Osteocyte (in vitro differentiated cells): ENCODE measurements at regions not wholly inside any gene's neighbourhood (a gene's known extent, or its start where the extent isn't known, plus 50 kb on each side); places are given as distances from the start of the nearest gene placed in this dataset.

ENCODE experiments used
- DNase-seq: peaks from one replicate; pipeline ENCODE4 v3.0.0; 2021; ENCODE audit warnings: mixed read lengths; ENCODE audit not compliant: unreplicated experiment; ENCODE audit errors: extremely low spot score
- H3K27ac Mint-ChIP-seq: one replicate; pipeline ENCODE4 v1.8.0; 2021; ENCODE audit warnings: mild to moderate bottlenecking, mixed read lengths; ENCODE audit not compliant: unreplicated experiment
- H3K27me3 Mint-ChIP-seq: one replicate; pipeline ENCODE4 v1.8.0; 2021; ENCODE audit warnings: mixed read lengths; ENCODE audit not compliant: unreplicated experiment
- H3K36me3 Mint-ChIP-seq: one replicate; pipeline ENCODE4 v1.8.0; 2021; ENCODE audit warnings: mixed read lengths; ENCODE audit not compliant: unreplicated experiment
- H3K4me1 Mint-ChIP-seq: one replicate; pipeline ENCODE4 v1.8.0; 2021; ENCODE audit warnings: mixed read lengths; ENCODE audit not compliant: unreplicated experiment
- H3K4me3 Mint-ChIP-seq: one replicate; pipeline ENCODE4 v1.8.0; 2021; ENCODE audit warnings: mild to moderate bottlenecking, moderate library complexity, mixed read lengths; ENCODE audit not compliant: unreplicated experiment
- H3K9me3 Mint-ChIP-seq: one replicate; pipeline ENCODE4 v1.8.0; 2021; ENCODE audit warnings: mixed read lengths; ENCODE audit not compliant: unreplicated experiment
- TF ChIP-seq, protein P1 (sequence below): fragments of 200-600 bp; sonication (generic); IDR thresholded peaks from 2 replicates; pipeline ENCODE4 v1.5.0; 2021; ENCODE audit warnings: antibody characterized with exemption, mild to moderate bottlenecking, moderate library complexity

DNA sequence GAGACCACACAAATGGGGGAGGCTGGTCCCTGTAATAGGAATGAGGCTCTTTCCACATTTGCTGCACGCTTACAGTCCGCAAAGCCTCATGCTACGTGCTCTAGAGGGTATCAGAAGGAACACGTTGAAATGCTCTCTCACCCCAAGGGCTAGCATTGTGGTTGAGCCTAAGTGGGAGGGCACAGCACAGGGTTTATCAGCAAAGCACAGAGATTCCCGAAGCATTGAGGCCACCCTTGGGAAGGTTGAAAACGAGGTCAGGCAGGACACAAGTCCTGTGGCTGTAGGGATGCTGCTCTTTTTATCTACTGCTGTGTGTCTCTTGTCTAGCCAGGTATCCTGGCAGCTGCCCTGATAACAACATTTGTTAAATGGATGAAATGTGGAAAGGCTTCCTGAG, 378.3 kb downstream of the EN1 start:
- no peak overlapping the region for H3K27ac Mint-ChIP-seq
- H3K9me3 Mint-ChIP-seq, result no peaks in the 10 kb centered on the region
- TF ChIP-seq, protein P1, sequence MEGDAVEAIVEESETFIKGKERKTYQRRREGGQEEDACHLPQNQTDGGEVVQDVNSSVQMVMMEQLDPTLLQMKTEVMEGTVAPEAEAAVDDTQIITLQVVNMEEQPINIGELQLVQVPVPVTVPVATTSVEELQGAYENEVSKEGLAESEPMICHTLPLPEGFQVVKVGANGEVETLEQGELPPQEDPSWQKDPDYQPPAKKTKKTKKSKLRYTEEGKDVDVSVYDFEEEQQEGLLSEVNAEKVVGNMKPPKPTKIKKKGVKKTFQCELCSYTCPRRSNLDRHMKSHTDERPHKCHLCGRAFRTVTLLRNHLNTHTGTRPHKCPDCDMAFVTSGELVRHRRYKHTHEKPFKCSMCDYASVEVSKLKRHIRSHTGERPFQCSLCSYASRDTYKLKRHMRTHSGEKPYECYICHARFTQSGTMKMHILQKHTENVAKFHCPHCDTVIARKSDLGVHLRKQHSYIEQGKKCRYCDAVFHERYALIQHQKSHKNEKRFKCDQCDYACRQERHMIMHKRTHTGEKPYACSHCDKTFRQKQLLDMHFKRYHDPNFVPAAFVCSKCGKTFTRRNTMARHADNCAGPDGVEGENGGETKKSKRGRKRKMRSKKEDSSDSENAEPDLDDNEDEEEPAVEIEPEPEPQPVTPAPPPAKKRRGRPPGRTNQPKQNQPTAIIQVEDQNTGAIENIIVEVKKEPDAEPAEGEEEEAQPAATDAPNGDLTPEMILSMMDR, result no peak
- no peak overlapping the region for H3K4me3 Mint-ChIP-seq
- H3K27me3 Mint-ChIP-seq, result no peaks in the 10 kb centered on the region
- H3K4me1 Mint-ChIP-seq, result no peaks in the 10 kb centered on the region
- no peak for DNase-seq
- H3K36me3 Mint-ChIP-seq, result no peaks in the 10 kb centered on the region

GRCh38 chr2:118464546-118465265, 376.4 kb downstream of the INSIG2 start:
- H3K27me3 Mint-ChIP-seq, result no peaks in the 10 kb centered on the region
- no peaks in the 10 kb centered on the region for H3K9me3 Mint-ChIP-seq

GRCh38 chr2:118464046-118464445, 375.8 kb downstream of the INSIG2 start:
- no peak overlapping the region for H3K4me3 Mint-ChIP-seq
- no peak for DNase-seq
- H3K27ac Mint-ChIP-seq, result no peak overlapping the region
- H3K4me1 Mint-ChIP-seq, result no peaks in the 10 kb centered on the region
- no peaks in the 10 kb centered on the region for H3K27me3 Mint-ChIP-seq
- H3K9me3 Mint-ChIP-seq, result no peaks in the 10 kb centered on the region
- H3K36me3 Mint-ChIP-seq, result no peaks in the 10 kb centered on the region
- TF ChIP-seq, protein P1, result no peak

More at GRCh38 chr2:118464546-118465265, 376.4 kb downstream of the INSIG2 start:
- DNase-seq, result no peak
- TF ChIP-seq, protein P1, result no peak
- H3K4me1 Mint-ChIP-seq, result no peaks in the 10 kb centered on the region
- no peak overlapping the region for H3K4me3 Mint-ChIP-seq
- no peaks in the 10 kb centered on the region for H3K36me3 Mint-ChIP-seq
- H3K27ac Mint-ChIP-seq, result no peak overlapping the region

DNA sequence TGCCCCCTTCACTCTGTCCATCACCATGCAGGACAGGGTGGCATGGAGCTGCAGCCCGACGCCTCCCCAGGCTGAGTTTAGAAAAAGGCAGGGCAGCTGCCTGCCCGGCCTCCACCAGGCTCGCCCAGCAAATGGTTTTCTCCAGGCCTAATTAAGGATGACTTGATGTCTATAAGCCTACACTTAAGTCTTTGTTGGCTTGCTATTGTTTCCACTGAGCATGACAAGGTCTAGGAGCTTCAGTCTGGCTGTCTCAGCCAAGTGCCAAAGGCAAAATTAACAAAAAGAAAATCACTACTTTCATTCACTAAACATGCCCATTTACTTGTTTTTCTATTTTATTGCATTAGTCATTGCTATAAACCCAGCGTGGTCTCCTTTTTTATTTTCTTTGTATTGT, 372.2 kb downstream of the INSIG2 start:
- Mint-ChIP-seq H3K4me3 (no peak overlapping the region), H3K4me1 (no peaks in the 10 kb centered on the region), H3K27me3 (no peaks in the 10 kb centered on the region), H3K36me3 (no peaks in the 10 kb centered on the region), H3K27ac (no peak overlapping the region), H3K9me3 (no peaks in the 10 kb centered on the region)
- TF ChIP-seq, protein P1, result no peak
- no peak for DNase-seq

GRCh38 chr2:118459426-118459825, 371.2 kb downstream of the INSIG2 start:
- Mint-ChIP-seq H3K4me3 (no peak overlapping the region), H3K27me3 (no peaks in the 10 kb centered on the region), H3K4me1 (no peaks in the 10 kb centered on the region), H3K36me3 (no peaks in the 10 kb centered on the region), H3K9me3 (no peaks in the 10 kb centered on the region), H3K27ac (no peak overlapping the region)
- no peak for DNase-seq
- TF ChIP-seq, protein P1, result no peak
